Heart right ventricle (tissue), 16 donors: ENCODE measurements at regions not wholly inside any gene's neighbourhood (a gene's known extent, or its start where the extent isn't known, plus 50 kb on each side); places are given as distances from the start of the nearest gene placed in this dataset.
A peak's percentile ranks its signal among the peaks of the same experiment; 100 is the strongest.

Experiments used
- ATAC-seq, 8 donors: fragments of 200-7000 bp; cut with Tn5 transposase; one replicate each; pipeline ENCODE4 v1.9.1; 2020; ENCODE audit warnings: mild to moderate bottlenecking in 8 of 8, moderate library complexity in 8 of 8, moderate number of reproducible peaks in 1 of 8
- DNase-seq, 2 donors: peaks; one replicate each; pipeline ENCODE4 v3.0.0-alpha.2; 2020
- H3K27ac ChIP-seq, 10 donors: fragments of 200-600 bp; sonication (generic) in 2 of 10; one replicate each; pipeline versions ENCODE4 v1.5.0 to v1.8.0; 2020 to 2022; ENCODE audit warnings: mild to moderate bottlenecking in 3 of 10
- H3K27me3 ChIP-seq, 7 donors: fragments of 200-600 bp; one replicate each; pipeline ENCODE4 v1.8.0; 2021 to 2022; ENCODE audit warnings: mild to moderate bottlenecking in 2 of 7
- H3K36me3 ChIP-seq, 9 donors: fragments of 200-600 bp; sonication (generic) in 1 of 9; one replicate each; pipeline versions ENCODE4 v1.5.0 to v1.8.0; 2020 to 2022; ENCODE audit warnings: mild to moderate bottlenecking in 2 of 9
- H3K4me1 ChIP-seq, 9 donors: fragments of 200-600 bp; sonication (generic) in 1 of 9; one replicate each; pipeline versions ENCODE4 v1.5.0 to v1.8.0; 2020 to 2022; ENCODE audit warnings: mild to moderate bottlenecking in 4 of 9
- H3K4me3 ChIP-seq, 10 donors: fragments of 200-600 bp; sonication (generic) in 2 of 10; one replicate each; pipeline versions ENCODE4 v1.5.0 to v1.8.0; 2020 to 2022; ENCODE audit warnings: mild to moderate bottlenecking in 7 of 10, moderate library complexity in 2 of 10
- H3K9me3 ChIP-seq, 11 donors: fragments of 200-600 bp in 10 of 11; sonication (generic) in 2 of 11; one replicate each; pipeline versions ENCODE4 v1.5.0 to v1.8.0; 2013 to 2022; ENCODE audit warnings: mild to moderate bottlenecking in 2 of 11, control low read depth in 1 of 11, moderate library complexity in 1 of 11
- CTCF ChIP-seq, 9 donors: fragments of 200-600 bp; sonication (generic) in 2 of 9; IDR thresholded peaks; one replicate each; pipeline versions ENCODE4 v1.5.0 to v1.8.0; 2021 to 2022; ENCODE audit warnings: antibody characterized with exemption in 9 of 9, mild to moderate bottlenecking in 5 of 9, moderate library complexity in 1 of 9
- WGBS, 2 donors: extraction: QIAGEN DNeasy Blood & Tissue Kit; methylation state at CpG; one replicate each; pipeline ENCODE4 v1.1.7; 2013; ENCODE audit warnings: inconsistent platforms in 1 of 2; 5-methylcytosine and 5-hydroxymethylcytosine counted together
- intact Hi-C, 10 donors: fragments of 100-400 bp; cut with DNase I; formaldehyde crosslinking; loops; one replicate each; pipeline versions ENCODE4 v1.11.1 to v1.14.2; 2022
- donor health status: Arrhythmogenic right ventricular cardiomyopathy.
- donor health status: ischemic (EF 13 %, LVEDD 7.1; RV severe dilation, severe dysfunction).
- donor health status: healthy with polysubstance abuse.
- donor health status: DM: no; HTN: yes; CAD: no.
- donor health status: DM: no; HTN: no; CAD: no.
- donor health status: ischemic (EF 25% LVEDD 6.9; RV normal size, moderate dysfunction).
- donor health status: ischemic (EF 25% LVEDD 5.7; RV mildly dilated, moderate dysfunction).
- donor health status: healthy.
- donor health status: DM: yes; HTN: yes; CAD: no.
- donor health status: Ischemic cardiomyopathy.
- donor health status: ischemic (EF 35%, LVEDD 5.7; RV mildly dilated, moderate dysfunction).
- donor health status: nonischemic (EF 11% LVEDD 7.7; RV severe dilation, severe dysfunction).
- donor health status: DM: yes; HTN: yes; CAD: no.
- donor health status: PGD.
- donor health status: ischemic (EF 29% LVEDD 5.4; RV normal size, mild dysfunction).
- donor health status: nonischemic (EF 23%, LVEDD 6.1; RV moderate dilation, normal function).

- ATAC-seq (peak in 5 of 8 donors; percentile 27 to 63 (median 55)), DNase-seq (no peak)
- H3K4me3 ChIP-seq: peak overlapping the region in 7 of 10 donors; percentile 11 to 35 (median 28)
- H3K9me3 ChIP-seq: no peaks in the 10 kb centered on the region
- H3K4me1 ChIP-seq: peaks cover 0 to 21% (median 0%) of the 10 kb centered on the region in 9 donors
- TF ChIP-seq CTCF (IDR thresholded peaks at IDR 0.05): no peak
- H3K27me3 ChIP-seq: no peaks in the 10 kb centered on the region
- intact Hi-C loops: no loop called here
- H3K36me3 ChIP-seq: no peaks in the 10 kb centered on the region
- 62 to 69% methylated on average over 12 of the region's 12 CpGs for WGBS, 2 donors
- H3K27ac ChIP-seq: peak overlapping the region in 2 of 10 donors; percentile 11 to 30
Observed at GRCh38 chr4:112881842-112882241, 167.6 kb upstream of the ANK2 start.

- WGBS, 2 donors: 69 to 78% methylated on average over 4 of the region's 4 CpGs
- ATAC-seq (peak in 2 of 8 donors; percentile 16 to 38), DNase-seq (no peak)
- intact Hi-C loops: no loop called here
- no peak for TF ChIP-seq CTCF (IDR thresholded peaks at IDR 0.05)
- Histone ChIP-seq H3K9me3 (no peaks in the 10 kb centered on the region), H3K4me3 (peak overlapping the region in 7 of 10 donors; percentile 11 to 35 (median 28)), H3K27me3 (no peaks in the 10 kb centered on the region), H3K27ac (peak overlapping the region in 2 of 10 donors; percentile 11 to 30), H3K36me3 (no peaks in the 10 kb centered on the region), H3K4me1 (peaks cover 0 to 21% (median 0%) of the 10 kb centered on the region in 9 donors)
Observed at GRCh38 chr4:112882286-112882685, 167.2 kb upstream of the ANK2 start.

DNA sequence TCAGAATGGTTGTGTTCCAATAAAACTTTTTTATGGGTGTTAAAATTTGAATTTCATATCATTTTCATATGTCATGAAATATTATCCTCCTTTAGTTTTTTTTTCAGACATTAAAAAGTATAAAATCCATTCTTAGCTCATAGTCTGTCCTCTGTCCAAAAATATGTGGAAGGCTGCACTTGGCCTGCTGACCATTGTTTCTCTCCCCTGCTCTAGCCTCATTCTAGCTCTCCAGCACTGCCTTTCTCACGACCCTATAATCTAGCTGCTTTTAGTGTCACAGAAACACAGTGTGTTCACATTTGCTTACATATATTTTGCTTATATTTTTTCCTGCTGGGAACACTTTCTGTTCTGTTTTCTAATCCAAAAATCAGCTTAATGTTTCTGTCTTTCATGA, 165.0 kb upstream of the ANK2 start:
- Histone ChIP-seq H3K9me3 (no peaks in the 10 kb centered on the region), H3K27me3 (no peaks in the 10 kb centered on the region), H3K4me1 (peaks cover 0 to 21% (median 0%) of the 10 kb centered on the region in 9 donors), H3K36me3 (no peaks in the 10 kb centered on the region), H3K4me3 (no peak overlapping the region), H3K27ac (no peak overlapping the region)
- DNase-seq: no peak
- 11 to 25% methylated on average over 1 of the region's 1 CpG for WGBS, 2 donors
- intact Hi-C loops: no loop called here
- ATAC-seq: no peak
- no peak for TF ChIP-seq CTCF (IDR thresholded peaks at IDR 0.05)

GRCh38 chr4:112885897-112886296, 163.6 kb upstream of the ANK2 start:
- no peak for TF ChIP-seq CTCF (IDR thresholded peaks at IDR 0.05)
- Histone ChIP-seq H3K9me3 (no peaks in the 10 kb centered on the region), H3K4me1 (peaks cover 0 to 21% (median 0%) of the 10 kb centered on the region in 9 donors), H3K27me3 (no peaks in the 10 kb centered on the region), H3K27ac (no peak overlapping the region), H3K4me3 (no peak overlapping the region), H3K36me3 (no peaks in the 10 kb centered on the region)
- ATAC-seq (no peak), DNase-seq (no peak)
- intact Hi-C loops: no loop called here
- 58 to 62% methylated on average over 2 of the region's 2 CpGs for WGBS, 2 donors
